Astrocyte (in vitro differentiated cells and primary cell): ENCODE measurements at regions not wholly inside any gene's neighbourhood (a gene's known extent, or its start where the extent isn't known, plus 50 kb on each side); places are given as distances from the start of the nearest gene placed in this dataset.

ENCODE experiments used
- DNase-seq: peaks from one replicate; pipeline ENCODE4 v3.0.0-alpha.2; 2010; ENCODE audit warnings: low read depth
- FAIRE-seq: peaks from 2 replicates; lab custom pipeline; 2011; peaks lifted over from hg19 to GRCh38; lab: Jason Lieb, UNC
- H2AFZ ChIP-seq: 2 replicates; pipeline ENCODE4 v1.6.0; 2012; ENCODE audit warnings: low read depth, low read length, inconsistent platforms
- H3K27ac ChIP-seq: 2 replicates; pipeline ENCODE4 v1.5.1; 2011; ENCODE audit warnings: low read depth, low read length, inconsistent platforms
- H3K27me3 ChIP-seq: 2 replicates; pipeline ENCODE4 v1.6.0; 2011; ENCODE audit warnings: low read length, inconsistent platforms; ENCODE audit not compliant: insufficient read depth
- H3K36me3 ChIP-seq: 2 replicates; pipeline ENCODE4 v1.5.1; 2011; ENCODE audit warnings: low read length, inconsistent platforms; ENCODE audit not compliant: insufficient read depth
- H3K4me1 ChIP-seq: 2 replicates; pipeline ENCODE4 v1.5.1; 2011; ENCODE audit warnings: low read length, inconsistent platforms; ENCODE audit not compliant: insufficient read depth
- H3K4me2 ChIP-seq: 2 replicates; pipeline ENCODE4 v1.6.0; 2012; ENCODE audit warnings: low read length, inconsistent platforms
- H3K4me3 ChIP-seq: 2 replicates; pipeline ENCODE4 v1.5.1; 2011; ENCODE audit warnings: low read depth, mild to moderate bottlenecking, low read length, inconsistent platforms; ENCODE audit not compliant: insufficient read depth
- H3K79me2 ChIP-seq: 2 replicates; pipeline ENCODE4 v1.6.0; 2012; ENCODE audit warnings: mild to moderate bottlenecking, low read length, inconsistent platforms; ENCODE audit not compliant: insufficient read depth
- H3K9ac ChIP-seq: 2 replicates; pipeline ENCODE4 v1.6.0; 2012; ENCODE audit warnings: mild to moderate bottlenecking, low read length, inconsistent platforms
- H3K9me3 ChIP-seq: 2 replicates; pipeline ENCODE4 v1.5.1; 2012; ENCODE audit warnings: low read depth, mild to moderate bottlenecking, low read length, inconsistent platforms; ENCODE audit not compliant: insufficient read depth
- H4K20me1 ChIP-seq: 2 replicates; pipeline ENCODE4 v1.6.0; 2012; ENCODE audit warnings: low read length, inconsistent platforms; ENCODE audit not compliant: insufficient read depth
- H3K27ac Mint-ChIP-seq: one replicate; pipeline ENCODE4 v1.8.0; 2021; ENCODE audit warnings: mild to moderate bottlenecking, mixed read lengths; ENCODE audit not compliant: unreplicated experiment
- H3K27me3 Mint-ChIP-seq: one replicate; pipeline ENCODE4 v1.8.0; 2021; ENCODE audit warnings: low read depth, mixed read lengths; ENCODE audit not compliant: unreplicated experiment
- H3K36me3 Mint-ChIP-seq: one replicate; pipeline ENCODE4 v1.8.0; 2021; ENCODE audit warnings: low read depth, mixed read lengths; ENCODE audit not compliant: unreplicated experiment
- H3K4me1 Mint-ChIP-seq: one replicate; pipeline ENCODE4 v1.8.0; 2021; ENCODE audit warnings: low read depth, mixed read lengths; ENCODE audit not compliant: unreplicated experiment
- H3K4me3 Mint-ChIP-seq: one replicate; pipeline ENCODE4 v1.8.0; 2021; ENCODE audit warnings: mild to moderate bottlenecking, moderate library complexity, mixed read lengths; ENCODE audit not compliant: unreplicated experiment
- H3K9me3 Mint-ChIP-seq: one replicate; pipeline ENCODE4 v1.8.0; 2021; ENCODE audit warnings: mild to moderate bottlenecking, mixed read lengths; ENCODE audit not compliant: unreplicated experiment
- CTCF ChIP-seq: IDR thresholded peaks from 2 replicates; pipeline ENCODE4 v1.5.1; 2011; ENCODE audit warnings: low read depth, mild to moderate bottlenecking, inconsistent platforms, low read length, moderate library complexity; ENCODE audit not compliant: insufficient read depth

- no peak overlapping the region for H3K27ac Mint-ChIP-seq
Measured at GRCh38 chr12:102533483-102534215, 53.3 kb upstream of the IGF1 start.

More at GRCh38 chr12:102533483-102534215, 53.3 kb upstream of the IGF1 start:
- Histone ChIP-seq H3K27ac (no peak overlapping the region), H3K27me3 (no peaks in the 10 kb centered on the region), H3K4me1 (peaks cover 4% of the 10 kb centered on the region), H3K9me3 (no peaks in the 10 kb centered on the region), H3K4me3 (no peak overlapping the region), H3K9ac (no peak overlapping the region), H3K79me2 (no peaks in the 10 kb centered on the region), H4K20me1 (no peaks in the 10 kb centered on the region), H3K36me3 (no peaks in the 10 kb centered on the region), H2AFZ (no peak overlapping the region), H3K4me2 (no peak overlapping the region)
- no peaks in the 10 kb centered on the region for H3K36me3 Mint-ChIP-seq
- DNase-seq (no peak), FAIRE-seq (no peak)
- no peaks in the 10 kb centered on the region for H3K27me3 Mint-ChIP-seq
- peak overlapping the region; percentile 15 for H3K4me3 Mint-ChIP-seq
- no peaks in the 10 kb centered on the region for H3K9me3 Mint-ChIP-seq
- peaks cover 12% of the 10 kb centered on the region for H3K4me1 Mint-ChIP-seq
- TF ChIP-seq CTCF = no peak
